ENCODE measurements at regions not wholly inside any gene's neighbourhood (a gene's known extent, or its start where the extent isn't known, plus 50 kb on each side); places are given as distances from the start of the nearest gene placed in this dataset.

GRCh38 chr1:94612525-94613204 is 71.1 kb upstream of the F3 start:
- TF ChIP-seq, protein P1, sequence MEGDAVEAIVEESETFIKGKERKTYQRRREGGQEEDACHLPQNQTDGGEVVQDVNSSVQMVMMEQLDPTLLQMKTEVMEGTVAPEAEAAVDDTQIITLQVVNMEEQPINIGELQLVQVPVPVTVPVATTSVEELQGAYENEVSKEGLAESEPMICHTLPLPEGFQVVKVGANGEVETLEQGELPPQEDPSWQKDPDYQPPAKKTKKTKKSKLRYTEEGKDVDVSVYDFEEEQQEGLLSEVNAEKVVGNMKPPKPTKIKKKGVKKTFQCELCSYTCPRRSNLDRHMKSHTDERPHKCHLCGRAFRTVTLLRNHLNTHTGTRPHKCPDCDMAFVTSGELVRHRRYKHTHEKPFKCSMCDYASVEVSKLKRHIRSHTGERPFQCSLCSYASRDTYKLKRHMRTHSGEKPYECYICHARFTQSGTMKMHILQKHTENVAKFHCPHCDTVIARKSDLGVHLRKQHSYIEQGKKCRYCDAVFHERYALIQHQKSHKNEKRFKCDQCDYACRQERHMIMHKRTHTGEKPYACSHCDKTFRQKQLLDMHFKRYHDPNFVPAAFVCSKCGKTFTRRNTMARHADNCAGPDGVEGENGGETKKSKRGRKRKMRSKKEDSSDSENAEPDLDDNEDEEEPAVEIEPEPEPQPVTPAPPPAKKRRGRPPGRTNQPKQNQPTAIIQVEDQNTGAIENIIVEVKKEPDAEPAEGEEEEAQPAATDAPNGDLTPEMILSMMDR (IDR thresholded peaks at IDR 0.05): no peak
- no peak for TF ChIP-seq ZFX (IDR thresholded peaks at IDR 0.05; ENCODE audit: borderline replicate concordance)

All from 22Rv1 (cell line).